Activated CD4-positive, alpha-beta memory T cell treated with anti-CD3 and anti-CD28 coated beads for 36 hours (primary cell): ENCODE measurements at regions not wholly inside any gene's neighbourhood (a gene's known extent, or its start where the extent isn't known, plus 50 kb on each side); places are given as distances from the start of the nearest gene placed in this dataset.

ENCODE experiments used
- CTCF ChIA-PET: fragments of 350-600 bp; sonication (Branson Sonifier 250); formaldehyde crosslinking; loops from one replicate; lab custom pipeline; 2021; ENCODE audit warnings: antibody characterized with exemption, inconsistent platforms; lab: Charles Lee
- POLR2A ChIA-PET: fragments of 350-600 bp; sonication (Branson Sonifier 250); formaldehyde crosslinking; loops from one replicate; lab custom pipeline; 2021; ENCODE audit warnings: antibody characterized with exemption; lab: Charles Lee
- DNase-seq: peaks from one replicate; pipeline ENCODE4 v3.0.0-alpha.2; 2020
- H3K27ac Mint-ChIP-seq: one replicate; pipeline ENCODE4 v1.8.0; 2021; ENCODE audit warnings: mixed read lengths
- H3K27me3 Mint-ChIP-seq: one replicate; pipeline ENCODE4 v1.8.0; 2021; ENCODE audit warnings: mixed read lengths
- H3K36me3 Mint-ChIP-seq: one replicate; pipeline ENCODE4 v1.8.0; 2021; ENCODE audit warnings: mixed read lengths
- H3K4me1 Mint-ChIP-seq: one replicate; pipeline ENCODE4 v1.8.0; 2021; ENCODE audit warnings: low read depth, mixed read lengths
- H3K4me3 Mint-ChIP-seq: one replicate; pipeline ENCODE4 v1.8.0; 2021; ENCODE audit warnings: mild to moderate bottlenecking, mixed read lengths
- H3K9me3 Mint-ChIP-seq: one replicate; pipeline ENCODE4 v1.8.0; 2021; ENCODE audit warnings: mixed read lengths
- intact Hi-C: fragments of 100-400 bp; cut with micrococcal nuclease; formaldehyde crosslinking; loops from one replicate; pipeline ENCODE4 v1.15.1; 2023

DNA sequence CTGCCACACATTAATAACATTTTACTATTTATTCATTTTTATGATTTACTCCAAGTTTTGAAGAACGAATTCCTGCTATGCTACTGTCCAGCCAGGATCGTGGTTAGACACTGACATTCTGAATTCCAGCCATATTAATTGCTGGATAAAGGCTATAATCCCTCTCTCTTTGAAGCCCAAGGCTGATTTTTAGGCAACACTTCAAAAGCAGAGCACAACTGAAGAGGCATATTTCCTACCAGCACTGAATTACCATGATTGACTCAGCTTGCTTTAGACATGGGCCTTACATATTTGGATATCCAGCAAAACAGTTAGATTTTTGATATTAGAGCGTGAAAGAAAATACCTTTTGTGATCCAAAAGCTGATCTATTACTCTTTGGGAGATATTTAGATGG is 205.0 kb downstream of the ZIC1 start:
- Mint-ChIP-seq H3K27ac (no peak overlapping the region), H3K4me1 (no peaks in the 10 kb centered on the region), H3K36me3 (no peaks in the 10 kb centered on the region), H3K27me3 (no peaks in the 10 kb centered on the region), H3K4me3 (no peak overlapping the region), H3K9me3 (peaks cover 3% of the 10 kb centered on the region)
- intact Hi-C loops = no loop called here
- POLR2A ChIA-PET = no interaction called here
- no peak for DNase-seq
- CTCF ChIA-PET = no interaction called here

DNA sequence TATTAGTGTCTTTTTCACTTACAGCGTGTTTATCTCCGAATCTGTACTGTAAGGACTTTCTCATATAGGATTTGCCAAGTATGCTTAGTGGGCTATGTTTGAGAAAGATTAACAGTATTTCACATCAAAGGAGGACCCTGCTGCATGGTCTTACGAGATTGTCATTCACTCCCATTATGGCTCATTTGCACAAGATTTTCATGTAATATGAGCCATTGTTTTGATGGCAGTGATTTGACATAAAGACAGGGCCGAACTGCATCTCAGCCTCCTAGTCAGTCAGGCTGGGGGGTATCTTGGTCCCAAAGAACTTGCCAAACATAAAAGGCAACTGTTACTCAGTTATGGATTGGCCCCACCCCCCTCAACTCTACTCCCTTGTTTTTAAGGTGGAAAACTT is 205.9 kb downstream of the ZIC1 start:
- Mint-ChIP-seq H3K4me1 (no peaks in the 10 kb centered on the region), H3K27me3 (no peaks in the 10 kb centered on the region), H3K27ac (no peak overlapping the region), H3K9me3 (peaks cover 3% of the 10 kb centered on the region), H3K36me3 (no peaks in the 10 kb centered on the region), H3K4me3 (no peak overlapping the region)
- ChIA-PET POLR2A (no interaction called here), CTCF (no interaction called here)
- intact Hi-C loops = no loop called here
- no peak for DNase-seq

DNA sequence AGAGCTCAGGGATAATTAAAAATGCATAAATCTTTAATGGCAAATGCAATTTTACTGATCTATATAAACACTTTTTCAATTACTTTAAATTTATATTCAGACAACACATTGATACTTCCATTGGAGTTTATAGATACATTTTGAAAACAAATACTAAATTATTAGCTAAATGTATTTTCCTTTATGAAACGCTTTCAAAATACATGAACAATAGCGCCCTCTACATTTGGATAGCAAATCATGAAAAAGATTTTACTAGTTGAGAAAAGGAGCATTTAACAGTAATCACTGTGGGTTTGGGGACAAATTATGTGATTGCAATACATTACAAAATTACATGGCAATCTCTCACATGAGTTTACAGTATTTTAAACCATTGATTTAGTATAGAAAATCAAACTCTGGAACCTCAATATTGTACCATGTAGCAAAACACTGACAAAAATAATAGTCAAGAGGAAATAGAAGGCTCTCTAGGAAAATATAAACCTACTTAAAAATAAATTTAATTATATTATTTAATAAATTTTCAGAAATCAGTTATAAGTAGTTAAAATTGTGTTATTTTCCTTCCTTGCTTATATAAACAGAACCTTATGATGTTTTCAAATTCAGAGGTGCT is 207.9 kb downstream of the ZIC1 start:
- Mint-ChIP-seq H3K9me3 (no peaks in the 10 kb centered on the region), H3K4me1 (no peaks in the 10 kb centered on the region), H3K27me3 (no peaks in the 10 kb centered on the region), H3K27ac (no peak overlapping the region), H3K4me3 (no peak overlapping the region), H3K36me3 (no peaks in the 10 kb centered on the region)
- CTCF ChIA-PET = no interaction called here
- POLR2A ChIA-PET = no interaction called here
- DNase-seq = no peak
- intact Hi-C loops = no loop called here

DNA sequence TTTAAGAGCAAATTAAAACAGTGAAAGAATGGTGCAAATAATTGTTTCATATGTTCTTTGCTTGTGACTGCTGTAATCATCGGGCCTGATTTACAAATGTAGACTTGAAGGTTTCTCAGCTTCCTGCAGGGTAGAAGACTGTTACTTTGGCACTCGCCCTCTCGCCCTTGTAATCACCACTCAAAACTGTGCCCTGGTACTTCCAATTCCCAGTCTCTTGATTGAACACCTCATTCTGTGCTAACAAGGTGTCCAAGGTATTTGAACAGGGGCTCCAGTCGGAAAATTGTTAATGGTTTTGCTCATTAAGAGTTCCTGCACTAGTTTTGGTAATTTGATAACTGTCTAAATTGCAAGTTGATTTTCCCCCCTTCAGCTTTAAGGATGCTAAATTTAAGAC is 209.5 kb downstream of the ZIC1 start:
- Mint-ChIP-seq H3K27me3 (no peaks in the 10 kb centered on the region), H3K9me3 (no peaks in the 10 kb centered on the region), H3K4me1 (no peaks in the 10 kb centered on the region), H3K36me3 (no peaks in the 10 kb centered on the region), H3K27ac (no peak overlapping the region), H3K4me3 (no peak overlapping the region)
- POLR2A ChIA-PET = no interaction called here
- DNase-seq = no peak
- CTCF ChIA-PET = no interaction called here
- intact Hi-C loops = no loop called here

DNA sequence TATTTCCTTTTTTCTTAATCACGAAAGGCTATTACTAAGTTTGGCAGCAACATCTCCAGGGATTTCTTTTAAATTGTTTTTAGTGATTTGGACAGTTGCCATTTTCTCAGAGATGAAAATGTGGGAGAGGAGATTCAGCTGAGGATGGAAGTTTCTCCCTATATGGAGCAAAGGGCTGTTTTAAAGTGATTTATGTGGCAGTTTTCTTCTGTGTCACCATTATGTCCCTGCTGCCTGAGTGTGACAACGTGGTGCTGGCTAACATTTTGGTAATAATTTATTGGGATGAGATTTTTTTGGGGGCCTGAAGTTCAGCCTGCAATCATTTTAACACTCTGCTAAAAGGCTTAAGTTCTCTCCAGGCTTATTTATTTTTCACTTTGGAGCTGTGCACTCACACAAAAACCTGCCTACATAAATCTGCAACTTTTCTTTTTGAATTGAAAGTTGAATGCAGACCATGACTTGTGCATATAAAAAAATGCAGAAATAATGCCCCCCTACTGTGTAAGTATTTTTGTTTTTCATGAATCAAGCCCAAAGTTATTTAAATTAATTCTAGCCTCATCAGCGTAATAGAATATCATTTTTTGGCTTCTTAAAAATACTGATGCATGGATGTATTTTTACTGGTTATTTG is 210.9 kb downstream of the ZIC1 start:
- Mint-ChIP-seq H3K4me1 (no peaks in the 10 kb centered on the region), H3K27ac (no peak overlapping the region), H3K9me3 (no peaks in the 10 kb centered on the region), H3K36me3 (no peaks in the 10 kb centered on the region), H3K27me3 (no peaks in the 10 kb centered on the region), H3K4me3 (no peak overlapping the region)
- CTCF ChIA-PET = no interaction called here
- intact Hi-C loops = no loop called here
- POLR2A ChIA-PET = no interaction called here
- DNase-seq = no peak

DNA sequence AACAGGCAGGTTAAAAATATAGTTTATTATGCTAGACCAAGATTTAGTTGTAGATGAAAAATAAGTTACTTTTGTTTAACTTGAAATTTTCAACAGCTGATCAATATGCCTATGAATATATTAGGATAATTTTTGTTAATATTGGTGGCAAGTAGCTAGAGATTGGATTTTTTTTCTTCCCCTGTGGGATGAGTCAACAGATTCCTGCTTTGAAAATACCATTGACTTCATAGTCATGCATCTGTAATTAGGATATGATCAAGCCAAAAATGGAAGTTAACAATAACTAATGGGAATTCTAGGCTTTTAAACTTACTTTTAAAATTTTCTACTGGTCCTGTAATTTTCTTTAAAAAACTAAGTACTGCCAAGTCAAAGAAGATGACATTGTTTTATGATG is 211.7 kb downstream of the ZIC1 start:
- H3K4me3 Mint-ChIP-seq = no peak overlapping the region
- intact Hi-C loops = no loop called here
- CTCF ChIA-PET = no interaction called here
- DNase-seq = no peak
- H3K9me3 Mint-ChIP-seq = no peaks in the 10 kb centered on the region
- no peaks in the 10 kb centered on the region for H3K36me3 Mint-ChIP-seq
- POLR2A ChIA-PET = no interaction called here
- H3K27me3 Mint-ChIP-seq = no peaks in the 10 kb centered on the region
- no peak overlapping the region for H3K27ac Mint-ChIP-seq
- H3K4me1 Mint-ChIP-seq = no peaks in the 10 kb centered on the region

DNA sequence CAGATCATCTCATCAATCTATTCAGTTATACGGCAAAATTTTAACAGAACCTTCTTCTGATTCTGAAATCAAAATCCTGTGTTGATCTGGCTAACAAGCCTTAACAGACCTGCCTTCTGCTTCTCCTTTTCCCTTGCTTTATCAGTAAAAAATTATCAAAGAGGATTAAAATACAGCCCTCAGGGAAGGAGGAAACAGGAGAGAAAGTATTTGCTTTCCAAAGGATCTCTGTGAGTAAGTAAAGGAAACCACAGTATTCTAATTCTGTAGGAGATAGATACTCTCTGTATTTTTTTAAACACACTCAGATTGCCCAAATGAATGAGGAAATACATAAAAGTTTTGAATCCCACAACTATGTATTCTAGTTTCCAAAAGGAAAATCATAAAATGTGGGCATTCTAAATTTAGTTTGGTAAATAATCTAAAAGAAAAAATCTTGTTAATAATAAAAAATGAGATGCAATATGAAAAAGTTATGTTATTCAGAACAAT is 221.8 kb downstream of the ZIC1 start:
- ChIA-PET POLR2A (no interaction called here), CTCF (no interaction called here)
- no peak overlapping the region for H3K27ac Mint-ChIP-seq
- no peaks in the 10 kb centered on the region for H3K36me3 Mint-ChIP-seq
- intact Hi-C loops = no loop called here
- H3K4me3 Mint-ChIP-seq = no peak overlapping the region
- no peaks in the 10 kb centered on the region for H3K4me1 Mint-ChIP-seq
- H3K27me3 Mint-ChIP-seq = no peaks in the 10 kb centered on the region
- H3K9me3 Mint-ChIP-seq = peaks cover 8% of the 10 kb centered on the region
- DNase-seq = no peak

DNA sequence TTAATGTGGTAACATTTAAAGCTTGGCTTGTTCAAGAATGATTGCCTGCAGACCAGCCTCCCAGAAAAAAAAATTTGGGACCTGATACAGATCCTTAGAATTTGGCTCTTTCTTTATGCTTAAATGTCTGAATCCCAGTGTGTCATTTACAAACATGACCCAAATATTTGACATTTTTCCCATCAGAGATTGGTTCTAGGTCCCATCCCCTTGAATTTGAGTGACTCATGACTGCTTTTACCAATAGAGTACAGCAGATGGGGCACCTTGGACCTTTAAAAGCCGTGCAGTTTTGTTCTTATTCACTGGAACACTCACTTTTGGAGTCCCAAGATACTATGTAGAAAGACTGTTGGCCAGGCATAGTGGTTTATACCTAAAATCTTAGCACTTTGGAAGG is 231.6 kb downstream of the ZIC1 start:
- CTCF ChIA-PET = no interaction called here
- POLR2A ChIA-PET = no interaction called here
- Mint-ChIP-seq H3K4me3 (no peak overlapping the region), H3K36me3 (no peaks in the 10 kb centered on the region), H3K4me1 (no peaks in the 10 kb centered on the region), H3K9me3 (peaks cover 21% of the 10 kb centered on the region), H3K27ac (no peak overlapping the region), H3K27me3 (no peaks in the 10 kb centered on the region)
- no peak for DNase-seq
- intact Hi-C loops = no loop called here

DNA sequence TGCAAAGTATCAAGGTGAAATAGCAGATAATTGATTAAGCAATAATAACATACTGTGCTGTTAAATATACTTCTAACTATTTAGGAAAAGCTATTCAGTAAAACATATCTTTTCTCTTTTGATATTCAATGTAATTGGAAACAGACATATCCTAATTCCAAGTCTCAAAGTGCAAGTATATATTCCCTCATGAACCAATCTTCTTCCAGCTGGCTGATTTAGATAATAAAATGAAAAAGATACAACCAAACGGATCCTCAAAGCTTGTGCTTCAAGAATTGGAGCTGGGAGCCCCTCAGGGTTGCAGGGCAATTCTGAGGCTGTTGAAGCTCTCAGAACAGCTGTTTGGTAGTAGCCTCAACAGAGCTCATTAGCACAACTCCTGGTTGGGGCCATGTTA is 236.6 kb downstream of the ZIC1 start:
- Mint-ChIP-seq H3K36me3 (no peaks in the 10 kb centered on the region), H3K9me3 (peaks cover 2% of the 10 kb centered on the region), H3K27ac (no peak overlapping the region), H3K4me1 (no peaks in the 10 kb centered on the region), H3K27me3 (no peaks in the 10 kb centered on the region), H3K4me3 (no peak overlapping the region)
- intact Hi-C loops = no loop called here
- DNase-seq = no peak
- ChIA-PET CTCF (no interaction called here), POLR2A (no interaction called here)

DNA sequence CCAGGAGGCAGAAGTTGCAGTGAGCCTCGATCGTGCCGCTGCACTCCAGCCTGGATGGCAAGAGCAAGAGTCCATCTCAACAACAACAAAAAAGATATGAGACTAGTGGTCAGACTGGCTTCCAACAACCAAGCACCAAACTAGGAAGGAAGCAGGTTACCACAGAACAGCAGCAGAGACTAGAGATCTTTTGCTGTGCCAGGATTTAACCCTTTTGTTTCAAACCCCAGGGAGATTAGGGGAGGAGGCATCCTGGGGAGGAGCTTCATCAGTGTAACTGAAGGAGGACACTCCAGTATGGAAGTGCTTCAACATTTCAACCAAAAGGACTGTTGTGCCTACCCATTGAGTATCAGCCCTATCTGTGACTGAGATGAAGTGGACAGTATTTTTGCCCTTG is 240.3 kb downstream of the ZIC1 start:
- ChIA-PET POLR2A (no interaction called here), CTCF (no interaction called here)
- intact Hi-C loops = no loop called here

DNA sequence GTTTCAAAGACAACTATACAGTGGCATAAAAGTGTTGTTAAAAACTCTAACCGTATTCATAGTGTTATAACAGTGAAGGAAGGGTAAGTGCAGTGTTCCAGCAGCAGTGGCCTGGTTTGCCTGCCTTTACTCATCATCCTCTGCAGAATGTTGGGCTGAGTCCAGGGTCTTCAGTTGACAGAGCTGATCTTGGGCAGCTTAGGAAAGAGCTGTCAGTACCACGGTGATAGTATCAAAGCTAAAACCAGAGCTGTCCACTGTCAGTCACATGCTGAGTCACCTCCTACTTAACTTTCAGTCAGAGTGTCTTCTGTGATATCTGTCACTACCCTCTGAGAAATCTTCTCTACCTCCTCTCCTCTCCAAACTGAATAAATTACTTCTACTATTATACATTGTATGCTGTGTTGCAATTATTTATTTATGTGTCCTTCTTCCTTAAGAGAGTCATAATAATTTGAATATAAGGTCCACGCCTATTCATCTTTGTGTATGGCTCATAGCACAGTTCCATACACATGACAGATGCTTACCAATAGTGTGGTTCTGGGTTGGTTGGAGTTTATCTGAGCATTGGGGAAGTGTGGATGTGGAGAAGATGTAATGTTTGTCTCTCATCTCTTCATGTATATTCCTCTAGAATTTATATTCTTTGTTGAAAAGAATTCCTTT is 242.1 kb downstream of the ZIC1 start:
- ChIA-PET CTCF (no interaction called here), POLR2A (no interaction called here)
- Mint-ChIP-seq H3K9me3 (peaks cover 8% of the 10 kb centered on the region), H3K36me3 (no peaks in the 10 kb centered on the region), H3K4me3 (no peak overlapping the region), H3K27ac (no peak overlapping the region), H3K27me3 (no peaks in the 10 kb centered on the region), H3K4me1 (no peaks in the 10 kb centered on the region)
- intact Hi-C loops = no loop called here
- DNase-seq = no peak

More for the DNA sequence above, 240.3 kb downstream of the ZIC1 start:
- no peaks in the 10 kb centered on the region for H3K27me3 Mint-ChIP-seq
- no peaks in the 10 kb centered on the region for H3K36me3 Mint-ChIP-seq
- no peak overlapping the region for H3K4me3 Mint-ChIP-seq
- H3K27ac Mint-ChIP-seq = no peak overlapping the region
- H3K4me1 Mint-ChIP-seq = no peaks in the 10 kb centered on the region
- peaks cover 8% of the 10 kb centered on the region for H3K9me3 Mint-ChIP-seq
- DNase-seq = no peak

DNA sequence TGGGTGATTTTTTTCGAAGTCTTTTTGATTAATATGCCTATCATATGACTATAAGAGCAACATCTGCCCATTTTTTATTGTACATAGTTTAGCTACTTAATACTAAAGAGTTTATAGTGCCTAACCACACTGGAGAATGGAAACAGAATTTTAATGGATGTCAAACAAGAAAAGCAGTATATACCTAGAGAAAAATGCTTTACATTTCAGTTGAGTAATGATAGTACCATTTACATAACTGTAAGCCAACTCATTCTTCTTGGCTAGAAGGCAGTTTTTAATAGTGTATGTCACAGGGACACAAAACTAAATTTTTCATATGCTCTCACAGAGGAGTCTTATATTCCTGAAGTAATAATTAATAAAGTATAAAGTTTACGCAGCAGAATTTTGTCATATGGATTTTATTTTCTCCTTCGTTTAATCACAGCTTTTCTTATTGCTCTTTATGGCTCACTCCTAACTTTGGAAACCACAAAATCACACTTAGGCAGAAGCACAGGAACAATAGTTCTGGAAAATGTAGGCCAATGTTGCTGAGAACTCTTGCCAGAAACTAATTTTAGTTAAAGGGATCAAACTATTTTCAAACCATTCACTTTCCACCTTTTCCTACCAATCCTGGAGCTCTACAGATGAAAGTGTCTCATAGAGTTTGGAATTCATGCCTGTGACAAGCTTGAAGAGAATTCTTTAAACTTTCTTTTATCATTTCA is 243.6 kb downstream of the ZIC1 start:
- CTCF ChIA-PET = no interaction called here
- intact Hi-C loops = no loop called here
- H3K4me3 Mint-ChIP-seq = no peak overlapping the region
- no peaks in the 10 kb centered on the region for H3K36me3 Mint-ChIP-seq
- no peak overlapping the region for H3K27ac Mint-ChIP-seq
- DNase-seq = no peak
- POLR2A ChIA-PET = no interaction called here
- H3K4me1 Mint-ChIP-seq = no peaks in the 10 kb centered on the region
- H3K27me3 Mint-ChIP-seq = no peaks in the 10 kb centered on the region
- peaks cover 8% of the 10 kb centered on the region for H3K9me3 Mint-ChIP-seq
